AG10803 (cell line): ENCODE measurements at regions not wholly inside any gene's neighbourhood (a gene's known extent, or its start where the extent isn't known, plus 50 kb on each side); places are given as distances from the start of the nearest gene placed in this dataset.
"Not testable (repeated sequence)": the region's sequence is repeated elsewhere in the genome, so short reads cannot be mapped to it uniquely, and the experiment has no call there.

ENCODE experiments used
- DNase-seq: peaks from one replicate; pipeline ENCODE4 v3.0.0; 2010; ENCODE audit warnings: low read depth
- H3K4me3 ChIP-seq: 2 replicates; pipeline ENCODE4 v1.5.1; 2011; ENCODE audit warnings: mild to moderate bottlenecking, low read length, control low read depth
- TF ChIP-seq, protein P1 (sequence below): conservative IDR thresholded peaks from 2 replicates; pipeline ENCODE4 v1.5.1; 2011; ENCODE audit warnings: mild to moderate bottlenecking, low read length, control low read depth, inconsistent platforms

DNA sequence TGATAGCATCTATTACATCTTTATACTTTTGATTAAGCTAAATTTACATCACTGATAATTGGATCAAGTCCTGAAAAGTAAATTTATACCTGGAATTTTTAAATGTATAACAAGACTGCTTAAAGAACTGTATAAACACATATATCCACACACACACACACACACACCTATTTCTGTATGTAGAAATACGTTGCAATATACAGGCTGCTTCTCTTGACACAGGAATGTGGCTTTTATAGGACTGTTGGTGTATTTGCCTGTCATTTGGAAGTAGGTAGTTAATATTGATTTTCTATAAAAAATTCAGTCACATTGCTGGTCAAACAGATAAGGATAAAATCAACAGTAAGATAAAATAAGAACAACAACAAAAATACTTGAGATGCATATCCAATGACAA, 708.5 kb upstream of the RAG2 start:
- TF ChIP-seq, protein P1, sequence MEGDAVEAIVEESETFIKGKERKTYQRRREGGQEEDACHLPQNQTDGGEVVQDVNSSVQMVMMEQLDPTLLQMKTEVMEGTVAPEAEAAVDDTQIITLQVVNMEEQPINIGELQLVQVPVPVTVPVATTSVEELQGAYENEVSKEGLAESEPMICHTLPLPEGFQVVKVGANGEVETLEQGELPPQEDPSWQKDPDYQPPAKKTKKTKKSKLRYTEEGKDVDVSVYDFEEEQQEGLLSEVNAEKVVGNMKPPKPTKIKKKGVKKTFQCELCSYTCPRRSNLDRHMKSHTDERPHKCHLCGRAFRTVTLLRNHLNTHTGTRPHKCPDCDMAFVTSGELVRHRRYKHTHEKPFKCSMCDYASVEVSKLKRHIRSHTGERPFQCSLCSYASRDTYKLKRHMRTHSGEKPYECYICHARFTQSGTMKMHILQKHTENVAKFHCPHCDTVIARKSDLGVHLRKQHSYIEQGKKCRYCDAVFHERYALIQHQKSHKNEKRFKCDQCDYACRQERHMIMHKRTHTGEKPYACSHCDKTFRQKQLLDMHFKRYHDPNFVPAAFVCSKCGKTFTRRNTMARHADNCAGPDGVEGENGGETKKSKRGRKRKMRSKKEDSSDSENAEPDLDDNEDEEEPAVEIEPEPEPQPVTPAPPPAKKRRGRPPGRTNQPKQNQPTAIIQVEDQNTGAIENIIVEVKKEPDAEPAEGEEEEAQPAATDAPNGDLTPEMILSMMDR, result no peak
- H3K4me3 ChIP-seq, result no peak overlapping the region
- no peak for DNase-seq

DNA sequence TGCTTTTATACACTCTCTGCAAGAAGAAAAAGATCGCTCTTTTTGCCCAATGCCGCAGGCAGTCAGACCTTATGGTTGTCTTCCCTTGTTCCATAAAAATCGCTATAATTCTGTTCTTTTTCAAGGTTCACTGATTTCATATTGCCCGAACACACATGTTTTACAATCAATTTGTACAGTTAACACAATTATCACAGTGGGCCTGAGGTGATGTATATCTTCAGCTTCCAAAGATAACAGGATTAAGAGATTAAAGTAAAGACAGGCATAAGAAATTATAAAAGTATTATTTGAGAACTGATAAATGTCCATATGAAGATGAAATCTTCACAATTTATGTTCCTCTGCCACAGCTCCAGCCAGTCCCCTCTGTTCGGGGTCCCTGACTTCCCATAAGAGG, 703.4 kb upstream of the RAG2 start:
- not testable (repeated sequence) for H3K4me3 ChIP-seq, DNase-seq

DNA sequence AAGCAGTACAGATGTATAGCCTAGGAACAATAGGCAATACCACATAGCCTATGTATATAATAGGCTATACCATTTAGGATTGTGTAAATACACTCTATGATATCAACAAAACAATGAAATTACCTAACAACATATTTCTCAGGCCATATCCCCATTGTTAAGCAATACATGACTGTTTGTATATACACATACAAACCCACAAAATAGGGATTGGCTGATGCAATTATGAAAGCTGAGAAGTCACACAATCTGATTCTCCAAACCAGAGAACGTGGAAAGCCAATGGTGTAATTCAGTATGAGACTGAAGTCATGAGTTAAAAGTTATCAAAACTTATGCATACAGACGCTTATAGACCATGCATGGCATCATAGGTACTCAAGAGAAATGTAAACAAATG, 700.1 kb upstream of the RAG2 start:
- TF ChIP-seq, protein P1, result no peak
- no peak for DNase-seq

DNA sequence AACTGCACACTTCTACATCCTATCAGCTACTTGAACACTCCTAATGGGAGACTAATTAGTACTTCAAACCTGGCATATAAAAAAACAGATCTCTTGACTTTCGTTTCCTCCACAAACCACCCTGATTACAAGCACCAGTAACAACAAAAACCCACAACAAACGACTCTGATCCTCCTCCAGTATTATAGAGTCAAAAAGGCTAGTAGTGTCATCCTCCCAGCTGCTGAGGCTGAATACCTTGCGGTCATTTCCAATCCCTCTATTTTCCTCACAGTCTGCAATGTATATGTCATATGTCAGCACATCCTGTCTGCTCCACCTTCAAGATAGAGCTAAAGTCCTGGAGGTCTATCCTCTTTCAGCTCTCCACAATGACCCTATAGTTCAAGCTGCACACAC, 688.9 kb upstream of the RAG2 start:
- no peak for DNase-seq
- TF ChIP-seq, protein P1, result no peak
- H3K4me3 ChIP-seq, result no peak overlapping the region

More for the DNA sequence above, 700.1 kb upstream of the RAG2 start:
- H3K4me3 ChIP-seq, result no peak overlapping the region

DNA sequence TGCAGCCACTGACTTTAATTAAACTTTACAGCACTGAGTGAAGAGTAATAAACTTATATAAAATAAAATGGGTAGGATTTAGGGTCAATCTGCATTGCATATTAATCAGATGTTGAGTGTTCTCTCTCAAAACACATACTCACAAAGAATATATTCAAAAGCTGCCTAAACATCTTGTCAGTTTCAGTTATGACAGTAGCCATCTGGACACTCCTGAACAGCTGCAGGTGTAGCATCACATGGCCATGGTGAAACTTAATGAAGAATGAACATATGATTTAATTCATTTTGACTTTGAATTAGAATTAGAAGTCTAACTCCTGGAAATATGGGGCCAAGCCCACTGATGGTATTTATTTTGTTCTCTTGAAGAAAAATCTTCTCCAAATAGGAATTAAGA, 684.3 kb upstream of the RAG2 start:
- DNase-seq, result no peak
- no peak overlapping the region for H3K4me3 ChIP-seq
- TF ChIP-seq, protein P1, result no peak

DNA sequence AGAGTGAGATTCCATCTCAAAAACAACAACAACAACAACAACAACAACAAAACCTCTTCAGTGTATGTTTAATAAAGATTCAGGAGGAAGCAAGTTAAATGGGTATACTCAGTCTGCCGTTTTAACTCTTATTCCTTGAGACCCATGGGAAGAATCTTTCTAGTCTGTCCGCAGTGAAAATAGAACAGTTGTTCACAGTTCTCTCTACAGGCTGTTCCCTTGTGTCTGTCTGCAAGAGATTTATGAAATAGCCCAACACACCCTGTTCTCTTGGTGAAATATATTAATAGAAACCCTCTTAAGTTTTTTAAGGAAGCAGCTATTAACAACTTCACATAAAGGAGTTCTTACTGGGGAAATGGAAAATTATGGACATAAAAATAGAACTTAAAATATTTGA, 682.2 kb upstream of the RAG2 start:
- TF ChIP-seq, protein P1, result no peak
- no peak for DNase-seq

DNA sequence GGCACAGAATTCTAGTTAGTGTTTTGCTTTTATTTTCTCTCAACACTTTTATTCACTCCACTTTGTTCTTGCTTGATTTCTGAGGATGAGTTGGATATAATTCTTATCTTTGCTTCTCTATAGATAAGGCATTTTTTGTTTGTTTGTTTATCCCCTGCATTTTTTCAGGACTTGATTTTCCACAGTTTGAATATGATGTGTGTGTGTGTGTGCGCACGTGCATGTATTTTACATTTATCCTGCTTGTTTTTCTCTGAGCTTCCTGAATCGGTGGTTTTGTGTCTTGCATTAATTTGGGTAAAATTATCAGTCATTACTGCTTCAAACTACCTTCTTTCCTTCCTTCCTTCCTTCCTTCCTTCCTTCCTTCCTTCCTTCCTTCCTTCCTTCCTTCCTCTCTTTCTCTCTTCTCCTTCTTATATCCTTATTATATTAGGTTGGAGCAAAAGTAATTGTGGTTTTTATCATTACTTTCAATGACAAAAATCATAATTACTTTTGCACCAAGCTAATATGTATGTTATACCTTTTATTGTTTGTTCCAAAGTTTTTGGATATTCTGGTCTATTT, 679.9 kb upstream of the RAG2 start:
- TF ChIP-seq, protein P1, result no peak
- DNase-seq, result no peak
- no peak overlapping the region for H3K4me3 ChIP-seq

More for the DNA sequence above, 682.2 kb upstream of the RAG2 start:
- H3K4me3 ChIP-seq, result no peak overlapping the region

DNA sequence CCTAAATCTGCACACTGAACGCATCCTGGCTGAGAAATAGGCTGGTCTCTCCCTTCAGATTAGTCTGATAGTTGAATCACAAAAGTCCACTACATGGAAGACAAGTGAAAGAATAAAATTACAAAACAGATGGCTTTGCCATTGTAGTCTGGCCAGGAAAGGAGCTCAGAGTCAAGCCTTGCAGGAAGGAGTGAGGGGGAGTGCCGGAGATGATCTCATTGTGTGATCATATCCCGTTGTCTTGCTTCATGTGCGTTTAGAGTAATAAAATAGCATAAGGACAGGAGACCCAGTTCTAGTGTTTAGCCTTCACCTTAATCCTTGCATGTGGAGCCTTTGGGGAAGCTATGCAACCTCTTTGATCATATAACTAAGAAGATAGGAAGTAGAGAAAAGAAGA, 666.7 kb upstream of the RAG2 start:
- TF ChIP-seq, protein P1, result no peak
- no peak for DNase-seq
- H3K4me3 ChIP-seq, result no peak overlapping the region
